ENCODE measurements at regions not wholly inside any gene's neighbourhood (a gene's known extent, or its start where the extent isn't known, plus 50 kb on each side); places are given as distances from the start of the nearest gene placed in this dataset.

DNA sequence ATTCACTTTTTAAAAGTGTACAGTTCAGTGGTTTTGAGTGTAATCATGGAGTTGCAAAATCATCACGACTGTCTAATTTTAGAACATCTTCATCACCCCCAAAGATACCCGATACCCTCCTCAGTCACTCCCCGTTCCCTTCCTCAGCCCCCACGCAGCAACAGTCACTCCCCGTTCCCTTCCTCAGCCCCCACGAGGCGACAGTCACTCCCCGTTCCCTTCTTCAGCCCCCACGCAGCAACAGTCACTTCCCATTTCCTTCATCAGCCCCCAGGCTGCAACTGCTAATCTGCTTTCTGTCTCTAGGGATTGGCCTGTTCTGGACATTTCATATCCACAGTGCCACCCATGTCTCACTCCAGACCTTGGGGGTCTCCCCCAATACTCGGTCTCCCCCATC is 161.6 kb upstream of the PPP2R2D start:
- TF ChIP-seq, protein P1, sequence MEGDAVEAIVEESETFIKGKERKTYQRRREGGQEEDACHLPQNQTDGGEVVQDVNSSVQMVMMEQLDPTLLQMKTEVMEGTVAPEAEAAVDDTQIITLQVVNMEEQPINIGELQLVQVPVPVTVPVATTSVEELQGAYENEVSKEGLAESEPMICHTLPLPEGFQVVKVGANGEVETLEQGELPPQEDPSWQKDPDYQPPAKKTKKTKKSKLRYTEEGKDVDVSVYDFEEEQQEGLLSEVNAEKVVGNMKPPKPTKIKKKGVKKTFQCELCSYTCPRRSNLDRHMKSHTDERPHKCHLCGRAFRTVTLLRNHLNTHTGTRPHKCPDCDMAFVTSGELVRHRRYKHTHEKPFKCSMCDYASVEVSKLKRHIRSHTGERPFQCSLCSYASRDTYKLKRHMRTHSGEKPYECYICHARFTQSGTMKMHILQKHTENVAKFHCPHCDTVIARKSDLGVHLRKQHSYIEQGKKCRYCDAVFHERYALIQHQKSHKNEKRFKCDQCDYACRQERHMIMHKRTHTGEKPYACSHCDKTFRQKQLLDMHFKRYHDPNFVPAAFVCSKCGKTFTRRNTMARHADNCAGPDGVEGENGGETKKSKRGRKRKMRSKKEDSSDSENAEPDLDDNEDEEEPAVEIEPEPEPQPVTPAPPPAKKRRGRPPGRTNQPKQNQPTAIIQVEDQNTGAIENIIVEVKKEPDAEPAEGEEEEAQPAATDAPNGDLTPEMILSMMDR (IDR thresholded peaks at IDR 0.05), result no peak
- no peak for TF ChIP-seq POLR2A (IDR thresholded peaks at IDR 0.05)

Data from thyroid gland (tissue), 4 donors.